Esophagus squamous epithelium (tissue), 5 donors: ENCODE measurements at regions not wholly inside any gene's neighbourhood (a gene's known extent, or its start where the extent isn't known, plus 50 kb on each side); places are given as distances from the start of the nearest gene placed in this dataset.

Experiments
- DNase-seq: peaks from one replicate; lab custom pipeline; 2025; lab: John Stamatoyannopoulos, UW
- H3K27ac ChIP-seq, 4 donors: fragments of 200-600 bp; sonication (generic); one replicate each; pipeline ENCODE4 v1.5.1; 2016 to 2019; ENCODE audit warnings: mild to moderate bottlenecking in 1 of 4
- H3K27me3 ChIP-seq, 4 donors: fragments of 200-600 bp; sonication (generic); 1 replicate in 3 of 4; 2 replicates in 1 of 4; pipeline versions ENCODE4 v1.5.1 to v1.6.0; 2017 to 2021; ENCODE audit warnings: antibody characterized with exemption in 1 of 4
- H3K36me3 ChIP-seq, 3 donors: fragments of 200-600 bp; sonication (generic); one replicate each; pipeline ENCODE4 v1.5.1; 2016 to 2019
- H3K4me1 ChIP-seq, 3 donors: fragments of 200-600 bp; sonication (generic); one replicate each; pipeline ENCODE4 v1.5.1; 2017 to 2019
- H3K4me3 ChIP-seq, 4 donors: fragments of 200-600 bp; sonication (generic); 1 replicate in 3 of 4; 2 replicates in 1 of 4; pipeline ENCODE4 v1.5.1; 2016 to 2019; ENCODE audit warnings: mild to moderate bottlenecking in 2 of 4, moderate library complexity in 1 of 4
- H3K9me3 ChIP-seq, 3 donors: fragments of 200-600 bp; sonication (generic); one replicate each; pipeline ENCODE4 v1.5.1; 2016 to 2019
- POLR2A ChIP-seq, 4 donors: fragments of 450-650 bp; IDR thresholded peaks; one replicate each; pipeline ENCODE4 v1.6.1; 2017; ENCODE audit warnings: antibody characterized with exemption in 4 of 4, mild to moderate bottlenecking in 4 of 4, moderate library complexity in 3 of 4
- WGBS, 2 donors: methylation state at CpG; one replicate each; pipeline ENCODE4 v1.1.5; 2018; 5-methylcytosine and 5-hydroxymethylcytosine counted together
- intact Hi-C: fragments of 100-400 bp; cut with DNase I; formaldehyde crosslinking; loops from one replicate; pipeline ENCODE4 v1.15.0; 2022
- TF ChIP-seq, protein P1 (sequence below), 6 experiments: fragments of 450-650 bp in 4 of 6; fragments of 200-600 bp in 2 of 6; sonication (generic) in 2 of 6; IDR thresholded peaks; one replicate each; pipeline ENCODE4 v1.5.1; 2016 to 2019; ENCODE audit warnings: antibody characterized with exemption in 6 of 6, mild to moderate bottlenecking in 4 of 6, moderate library complexity in 4 of 6
- donor health status: DM: yes; HTN: yes; CAD: no.

- no peak overlapping the region for H3K27ac ChIP-seq
- H3K4me3 ChIP-seq: no peak overlapping the region
- H3K27me3 ChIP-seq: no peaks in the 10 kb centered on the region
- intact Hi-C loops: no loop called here
- DNase-seq: no peak
- no peaks in the 10 kb centered on the region for H3K4me1 ChIP-seq
- TF ChIP-seq POLR2A (IDR thresholded peaks at IDR 0.05): no peak
- TF ChIP-seq, protein P1, sequence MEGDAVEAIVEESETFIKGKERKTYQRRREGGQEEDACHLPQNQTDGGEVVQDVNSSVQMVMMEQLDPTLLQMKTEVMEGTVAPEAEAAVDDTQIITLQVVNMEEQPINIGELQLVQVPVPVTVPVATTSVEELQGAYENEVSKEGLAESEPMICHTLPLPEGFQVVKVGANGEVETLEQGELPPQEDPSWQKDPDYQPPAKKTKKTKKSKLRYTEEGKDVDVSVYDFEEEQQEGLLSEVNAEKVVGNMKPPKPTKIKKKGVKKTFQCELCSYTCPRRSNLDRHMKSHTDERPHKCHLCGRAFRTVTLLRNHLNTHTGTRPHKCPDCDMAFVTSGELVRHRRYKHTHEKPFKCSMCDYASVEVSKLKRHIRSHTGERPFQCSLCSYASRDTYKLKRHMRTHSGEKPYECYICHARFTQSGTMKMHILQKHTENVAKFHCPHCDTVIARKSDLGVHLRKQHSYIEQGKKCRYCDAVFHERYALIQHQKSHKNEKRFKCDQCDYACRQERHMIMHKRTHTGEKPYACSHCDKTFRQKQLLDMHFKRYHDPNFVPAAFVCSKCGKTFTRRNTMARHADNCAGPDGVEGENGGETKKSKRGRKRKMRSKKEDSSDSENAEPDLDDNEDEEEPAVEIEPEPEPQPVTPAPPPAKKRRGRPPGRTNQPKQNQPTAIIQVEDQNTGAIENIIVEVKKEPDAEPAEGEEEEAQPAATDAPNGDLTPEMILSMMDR (IDR thresholded peaks at IDR 0.05): no peak
- no peaks in the 10 kb centered on the region for H3K36me3 ChIP-seq
- H3K9me3 ChIP-seq: no peaks in the 10 kb centered on the region
These were observed 132.8 kb upstream of the PAPPA start for GRCh38 chr9:116020801-116021200.

DNA sequence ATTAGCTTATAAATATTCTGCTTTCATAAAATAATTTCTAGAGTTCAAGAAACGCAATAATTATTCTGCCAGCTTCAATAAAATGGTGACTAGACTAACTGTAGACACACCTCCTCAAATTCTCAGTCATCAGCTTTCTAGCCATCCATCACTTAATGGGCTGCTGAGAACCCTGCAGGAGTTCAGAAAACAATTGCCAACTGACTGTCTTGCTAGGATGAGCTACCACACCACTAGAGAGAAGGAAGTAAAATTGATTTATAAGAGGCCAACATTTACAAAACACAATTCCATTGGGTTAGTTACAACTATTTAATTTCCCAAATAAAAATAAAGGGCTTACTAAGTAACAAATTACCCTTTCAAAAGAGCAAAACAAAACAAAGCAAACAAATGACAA lies 126.5 kb upstream of the PAPPA start:
- Histone ChIP-seq H3K9me3 (peaks cover 0 to 7% (median 6%) of the 10 kb centered on the region in 3 donors), H3K4me3 (no peak overlapping the region), H3K4me1 (no peaks in the 10 kb centered on the region), H3K36me3 (no peaks in the 10 kb centered on the region), H3K27me3 (no peaks in the 10 kb centered on the region), H3K27ac (no peak overlapping the region)
- TF ChIP-seq, protein P1 (IDR thresholded peaks at IDR 0.05): no peak
- no peak for TF ChIP-seq POLR2A (IDR thresholded peaks at IDR 0.05)
- no peak for DNase-seq
- intact Hi-C loops: no loop called here
- WGBS, 2 donors: 83 to 90% methylated on average over 1 of the region's 1 CpG

- TF ChIP-seq, protein P1 (IDR thresholded peaks at IDR 0.05): no peak
- no peak for TF ChIP-seq POLR2A (IDR thresholded peaks at IDR 0.05)
- 35 to 67% methylated on average over 1 of the region's 1 CpG for WGBS, 2 donors
- no peak overlapping the region for H3K27ac ChIP-seq
- no peak for DNase-seq
- intact Hi-C loops: no loop called here
- peaks cover 0 to 7% (median 6%) of the 10 kb centered on the region in 3 donors for H3K9me3 ChIP-seq
- no peak overlapping the region for H3K4me3 ChIP-seq
- no peaks in the 10 kb centered on the region for H3K36me3 ChIP-seq
- H3K4me1 ChIP-seq: no peaks in the 10 kb centered on the region
- no peaks in the 10 kb centered on the region for H3K27me3 ChIP-seq
These were observed 126.1 kb upstream of the PAPPA start for GRCh38 chr9:116027511-116027910.

- intact Hi-C loops: no loop called here
- Histone ChIP-seq H3K36me3 (no peaks in the 10 kb centered on the region), H3K4me1 (no peaks in the 10 kb centered on the region), H3K9me3 (peaks cover 0 to 7% (median 6%) of the 10 kb centered on the region in 3 donors), H3K27me3 (no peaks in the 10 kb centered on the region), H3K4me3 (no peak overlapping the region), H3K27ac (no peak overlapping the region)
- DNase-seq: no peak
- WGBS, 2 donors: 46 to 62% methylated on average over 1 of the region's 1 CpG
- no peak for TF ChIP-seq POLR2A (IDR thresholded peaks at IDR 0.05)
- TF ChIP-seq, protein P1 (IDR thresholded peaks at IDR 0.05): no peak
These were observed 125.6 kb upstream of the PAPPA start for GRCh38 chr9:116027951-116028350.

DNA sequence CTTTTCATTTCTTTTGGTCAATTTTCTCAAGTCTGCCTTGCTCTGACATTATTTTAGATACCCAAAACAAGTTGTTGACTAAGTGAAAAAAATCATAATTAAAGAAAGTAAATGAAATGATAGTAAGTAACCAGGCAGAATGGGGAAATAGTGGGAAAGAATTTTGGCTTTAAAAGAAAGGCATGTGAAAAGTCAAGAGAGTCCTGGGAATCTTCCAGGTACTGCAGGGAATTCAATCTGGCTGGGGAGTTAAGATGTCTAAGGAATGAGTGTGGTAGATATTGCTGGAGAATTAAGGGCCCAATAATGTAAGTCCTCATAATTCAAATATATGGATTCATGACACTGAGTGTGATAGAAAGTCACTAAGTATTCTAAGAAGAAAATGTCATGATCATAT lies 123.1 kb upstream of the PAPPA start:
- no peak for DNase-seq
- intact Hi-C loops: no loop called here
- Histone ChIP-seq H3K4me3 (no peak overlapping the region), H3K4me1 (no peaks in the 10 kb centered on the region), H3K27ac (no peak overlapping the region), H3K36me3 (no peaks in the 10 kb centered on the region), H3K9me3 (peaks cover 0 to 7% (median 6%) of the 10 kb centered on the region in 3 donors), H3K27me3 (no peaks in the 10 kb centered on the region)
- TF ChIP-seq, protein P1 (IDR thresholded peaks at IDR 0.05): no peak
- no peak for TF ChIP-seq POLR2A (IDR thresholded peaks at IDR 0.05)
